HCEC 1CT (cell line): ENCODE measurements at regions not wholly inside any gene's neighbourhood (a gene's known extent, or its start where the extent isn't known, plus 50 kb on each side); places are given as distances from the start of the nearest gene placed in this dataset.

Source experiments
- DNase-seq: peaks from one replicate; pipeline ENCODE4 v3.0.0-alpha.2; 2017

- no peak for DNase-seq
These were observed 125.9 kb upstream of the B3GAT1 start for GRCh38 chr11:134537941-134538340.

- DNase-seq: no peak
These were observed 125.3 kb upstream of the B3GAT1 start for GRCh38 chr11:134537296-134537695.

GRCh38 chr11:134536677-134537076, 124.6 kb upstream of the B3GAT1 start:
- no peak for DNase-seq

- no peak for DNase-seq
These were observed 124.2 kb upstream of the B3GAT1 start for GRCh38 chr11:134536219-134536618.

- no peak for DNase-seq
These were observed 123.3 kb upstream of the B3GAT1 start for GRCh38 chr11:134535029-134536025.

GRCh38 chr11:134533511-134533910, 121.5 kb upstream of the B3GAT1 start:
- no peak for DNase-seq

GRCh38 chr11:134532921-134533421, 120.9 kb upstream of the B3GAT1 start:
- DNase-seq: no peak

GRCh38 chr11:134532131-134532920, 120.3 kb upstream of the B3GAT1 start:
- no peak for DNase-seq

GRCh38 chr11:134531327-134532130, 119.5 kb upstream of the B3GAT1 start:
- no peak for DNase-seq

- DNase-seq: no peak
These were observed 118.7 kb upstream of the B3GAT1 start for GRCh38 chr11:134530636-134531326.

- no peak for DNase-seq
These were observed 117.4 kb upstream of the B3GAT1 start for GRCh38 chr11:134529212-134530096.

- no peak for DNase-seq
These were observed 116.4 kb upstream of the B3GAT1 start for GRCh38 chr11:134528453-134528852.

- DNase-seq: no peak
These were observed 115.6 kb upstream of the B3GAT1 start for GRCh38 chr11:134527382-134528243.

GRCh38 chr11:134524896-134525845, 113.1 kb upstream of the B3GAT1 start:
- DNase-seq: no peak

GRCh38 chr11:134524201-134524600, 112.2 kb upstream of the B3GAT1 start:
- DNase-seq: no peak

GRCh38 chr11:134522782-134523570, 110.9 kb upstream of the B3GAT1 start:
- DNase-seq: no peak

GRCh38 chr11:134521452-134522289, 109.6 kb upstream of the B3GAT1 start:
- no peak for DNase-seq
